ENCODE measurements at regions not wholly inside any gene's neighbourhood (a gene's known extent, or its start where the extent isn't known, plus 50 kb on each side); places are given as distances from the start of the nearest gene placed in this dataset.

DNA sequence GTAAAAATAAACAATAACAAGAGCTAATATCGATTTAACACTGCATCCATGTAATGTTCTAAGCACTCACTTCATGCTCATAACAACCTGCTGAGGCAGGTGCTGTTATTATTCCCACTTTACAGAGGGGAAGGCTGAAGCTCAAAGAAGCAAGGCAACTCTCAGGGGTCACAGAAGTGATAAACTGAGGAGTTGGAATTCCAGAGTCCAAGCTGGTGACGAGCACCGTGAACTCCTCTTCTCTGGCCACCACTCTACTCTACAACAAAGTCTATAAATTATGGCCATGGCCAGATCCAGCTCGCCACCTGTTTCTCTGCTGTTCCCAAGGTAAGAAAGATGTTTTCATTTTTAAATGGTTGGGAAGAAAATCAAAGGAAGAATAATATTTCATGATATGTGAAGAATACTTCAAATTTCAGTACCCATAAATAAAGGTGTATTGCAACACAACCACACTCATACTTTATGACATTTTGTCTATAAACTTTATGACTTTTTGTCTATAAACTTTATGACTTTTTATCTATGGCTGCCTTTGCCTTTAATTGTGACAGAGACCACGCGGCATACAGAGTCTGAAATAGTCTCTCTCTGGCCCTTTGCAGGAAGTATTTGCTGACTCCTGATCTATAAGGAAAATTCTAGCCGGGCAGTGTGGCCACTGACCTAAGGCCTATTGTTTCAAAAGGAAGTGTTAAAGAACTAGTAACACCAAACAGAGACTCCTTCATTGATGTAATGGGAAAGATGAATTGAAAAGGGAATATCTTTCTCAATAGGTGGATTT lies 113.2 kb upstream of the KCNG1 start:
- TF ChIP-seq, protein P1, sequence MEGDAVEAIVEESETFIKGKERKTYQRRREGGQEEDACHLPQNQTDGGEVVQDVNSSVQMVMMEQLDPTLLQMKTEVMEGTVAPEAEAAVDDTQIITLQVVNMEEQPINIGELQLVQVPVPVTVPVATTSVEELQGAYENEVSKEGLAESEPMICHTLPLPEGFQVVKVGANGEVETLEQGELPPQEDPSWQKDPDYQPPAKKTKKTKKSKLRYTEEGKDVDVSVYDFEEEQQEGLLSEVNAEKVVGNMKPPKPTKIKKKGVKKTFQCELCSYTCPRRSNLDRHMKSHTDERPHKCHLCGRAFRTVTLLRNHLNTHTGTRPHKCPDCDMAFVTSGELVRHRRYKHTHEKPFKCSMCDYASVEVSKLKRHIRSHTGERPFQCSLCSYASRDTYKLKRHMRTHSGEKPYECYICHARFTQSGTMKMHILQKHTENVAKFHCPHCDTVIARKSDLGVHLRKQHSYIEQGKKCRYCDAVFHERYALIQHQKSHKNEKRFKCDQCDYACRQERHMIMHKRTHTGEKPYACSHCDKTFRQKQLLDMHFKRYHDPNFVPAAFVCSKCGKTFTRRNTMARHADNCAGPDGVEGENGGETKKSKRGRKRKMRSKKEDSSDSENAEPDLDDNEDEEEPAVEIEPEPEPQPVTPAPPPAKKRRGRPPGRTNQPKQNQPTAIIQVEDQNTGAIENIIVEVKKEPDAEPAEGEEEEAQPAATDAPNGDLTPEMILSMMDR (IDR thresholded peaks at IDR 0.05; ENCODE audit: low read depth, low read length, missing control alignments): no peak
- H3K4me3 ChIP-seq (ENCODE audit: low read depth, low read length): no peak overlapping the region
- in situ Hi-C loops (cut with HindIII; ENCODE audit: low sequenced_read_pairs): no loop called here
- DNase-seq (ENCODE audit: low read depth): no peak

DNA sequence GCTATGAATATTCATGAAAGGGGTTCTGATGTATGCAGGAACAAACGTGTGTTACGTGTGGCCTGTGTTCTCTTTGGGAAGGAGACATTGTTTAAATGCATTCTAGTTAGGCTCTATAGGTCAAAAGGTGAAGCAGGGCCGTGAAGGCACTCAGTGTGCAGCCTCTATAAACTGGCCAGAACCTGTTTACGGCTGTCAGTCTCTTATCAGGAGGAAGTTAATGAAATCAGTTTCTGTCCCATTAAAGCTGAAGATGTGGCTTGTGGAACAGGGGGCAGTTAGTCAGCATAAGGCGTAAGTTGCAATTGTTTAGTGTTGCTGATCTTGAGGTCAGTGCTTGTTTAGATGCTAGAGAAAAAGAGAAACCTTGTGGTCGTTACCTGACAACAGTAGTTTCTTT lies 111.5 kb upstream of the KCNG1 start:
- no peak overlapping the region for H3K4me3 ChIP-seq (ENCODE audit: low read depth, low read length)
- in situ Hi-C loops (cut with HindIII; ENCODE audit: low sequenced_read_pairs): no loop called here
- no peak for DNase-seq (ENCODE audit: low read depth)
- TF ChIP-seq, protein P1 (IDR thresholded peaks at IDR 0.05; ENCODE audit: low read depth, low read length, missing control alignments): no peak

DNA sequence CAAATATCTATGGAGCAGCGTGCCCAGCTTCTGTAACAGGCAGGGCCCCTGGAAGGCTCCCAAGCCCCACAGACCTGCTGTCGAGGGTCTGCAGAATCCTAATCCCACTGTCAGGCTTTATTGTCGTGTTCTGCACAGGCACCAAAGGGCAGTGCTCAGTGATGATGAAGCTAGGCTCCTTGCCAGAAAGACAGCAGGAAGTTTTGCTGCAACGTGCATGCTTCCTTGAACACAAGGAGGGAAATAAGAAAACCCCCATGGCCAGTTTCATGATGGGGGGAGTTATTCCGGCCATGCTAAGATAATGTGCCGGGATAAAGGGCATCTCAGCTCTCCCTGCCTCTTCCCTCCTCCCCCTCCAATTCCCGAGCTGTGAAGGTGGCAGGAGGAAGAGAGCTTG lies 109.4 kb upstream of the KCNG1 start:
- in situ Hi-C loops (cut with HindIII; ENCODE audit: low sequenced_read_pairs): no loop called here
- TF ChIP-seq, protein P1 (IDR thresholded peaks at IDR 0.05; ENCODE audit: low read depth, low read length, missing control alignments): no peak
- no peak for DNase-seq (ENCODE audit: low read depth)
- H3K4me3 ChIP-seq (ENCODE audit: low read depth, low read length): no peak overlapping the region

DNA sequence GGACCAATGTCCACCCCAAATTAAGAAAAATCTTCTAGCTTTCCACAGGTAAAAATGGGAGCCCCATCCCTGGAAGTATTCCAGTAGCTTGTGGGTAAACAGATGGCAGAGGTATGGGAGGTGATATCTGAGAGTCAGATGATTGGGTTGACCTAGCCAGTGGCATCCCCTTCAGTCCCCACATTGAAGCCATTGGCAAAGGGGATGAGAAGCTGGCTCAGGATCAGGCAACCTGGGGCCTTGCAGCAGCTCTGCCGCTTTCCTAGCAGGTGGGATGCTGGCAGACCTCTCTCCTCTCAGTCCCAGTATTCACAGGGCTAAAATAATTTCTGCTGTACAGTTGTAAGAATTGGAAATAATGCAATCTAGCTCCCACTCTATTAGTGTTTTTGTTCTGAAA lies 108.9 kb upstream of the KCNG1 start:
- TF ChIP-seq, protein P1 (IDR thresholded peaks at IDR 0.05; ENCODE audit: low read depth, low read length, missing control alignments): no peak
- no peak overlapping the region for H3K4me3 ChIP-seq (ENCODE audit: low read depth, low read length)
- in situ Hi-C loops (cut with HindIII; ENCODE audit: low sequenced_read_pairs): no loop called here
- DNase-seq (ENCODE audit: low read depth): no peak

DNA sequence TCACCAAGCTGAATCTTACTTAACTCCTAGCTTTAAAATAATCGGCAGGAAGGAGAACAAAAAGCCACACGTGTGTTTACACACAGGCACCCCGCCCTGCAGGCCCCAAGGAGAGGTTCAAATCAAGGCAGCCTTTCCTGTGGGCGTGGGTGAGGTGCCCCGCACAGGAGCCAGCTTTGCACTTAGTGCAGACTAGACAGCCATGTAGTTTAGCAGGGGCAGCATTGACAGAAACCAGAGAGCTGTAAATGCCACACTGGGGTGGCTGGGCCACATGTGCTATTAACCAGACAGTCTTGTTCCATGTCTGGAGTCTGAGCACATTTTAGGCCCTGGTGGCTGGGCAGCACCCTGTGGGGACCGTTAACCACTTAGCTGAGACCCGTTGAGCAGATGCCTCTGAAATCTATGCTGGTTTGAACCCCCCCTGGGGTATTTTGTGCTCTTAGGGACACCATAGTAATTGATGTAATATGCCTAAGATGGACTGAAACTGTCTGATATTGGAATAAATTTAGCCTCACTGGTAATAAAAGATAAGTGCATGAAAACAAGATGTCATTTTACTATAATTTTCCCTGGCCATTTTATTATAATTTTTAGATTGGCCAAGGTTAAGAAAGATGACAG lies 106.4 kb upstream of the KCNG1 start:
- TF ChIP-seq, protein P1 (IDR thresholded peaks at IDR 0.05; ENCODE audit: low read depth, low read length, missing control alignments): no peak
- in situ Hi-C loops (cut with HindIII; ENCODE audit: low sequenced_read_pairs): no loop called here
- DNase-seq (ENCODE audit: low read depth): no peak
- no peak overlapping the region for H3K4me3 ChIP-seq (ENCODE audit: low read depth, low read length)

DNA sequence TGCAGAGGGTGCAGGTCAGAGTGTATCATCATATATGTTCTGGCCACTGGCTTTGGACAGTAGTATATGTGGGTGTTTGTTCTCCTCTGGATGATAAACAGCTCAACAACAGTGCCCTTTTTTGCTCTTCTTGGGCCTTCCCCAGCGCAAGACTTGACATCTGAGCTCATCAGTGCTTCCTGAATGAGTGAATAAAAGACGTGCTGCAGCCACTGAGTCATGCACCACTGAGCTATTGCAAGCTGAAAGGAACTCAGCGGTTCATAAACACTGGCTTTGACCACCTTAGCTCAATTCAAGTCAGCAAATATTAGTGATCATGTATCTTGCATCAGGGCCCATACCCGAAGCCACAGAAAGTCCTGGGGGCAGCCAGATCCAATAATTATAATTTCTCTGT lies 105.3 kb upstream of the KCNG1 start:
- peak; percentile 74 for DNase-seq (ENCODE audit: low read depth)
- in situ Hi-C loops (cut with HindIII; ENCODE audit: low sequenced_read_pairs): no loop called here
- TF ChIP-seq, protein P1 (IDR thresholded peaks at IDR 0.05; ENCODE audit: low read depth, low read length, missing control alignments): no peak
- no peak overlapping the region for H3K4me3 ChIP-seq (ENCODE audit: low read depth, low read length)

Measured in astrocyte of the cerebellum (primary cell).